GM18499 (cell line): ENCODE measurements at regions not wholly inside any gene's neighbourhood (a gene's known extent, or its start where the extent isn't known, plus 50 kb on each side); places are given as distances from the start of the nearest gene placed in this dataset.

Source experiments
- ATAC-seq: cut with Tn5 transposase; IDR thresholded peaks from one replicate; pipeline ENCODE4 v1.9.1; 2021; ENCODE audit warnings: moderate number of reproducible peaks; ENCODE audit not compliant: insufficient read depth, unreplicated experiment

DNA sequence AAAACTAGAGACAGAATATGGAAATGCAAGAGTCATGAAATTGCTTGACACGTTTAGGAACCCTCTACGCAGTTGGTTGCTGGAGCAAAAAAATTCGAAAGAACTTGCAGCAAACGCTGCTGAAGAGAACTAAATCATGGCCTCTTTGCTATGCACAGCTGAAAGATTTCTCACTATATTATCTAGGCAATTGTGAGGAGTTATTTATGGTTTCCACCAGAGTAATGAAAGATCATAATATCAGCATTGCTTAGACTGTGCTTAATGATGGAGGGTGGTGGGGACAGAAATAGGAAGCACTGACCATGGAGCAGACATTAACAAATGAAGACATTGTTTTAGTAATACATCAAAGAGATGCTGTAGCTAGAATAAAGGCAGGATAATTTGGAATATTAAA lies 593.4 kb upstream of the ZNF717 start:
- no peak for ATAC-seq

DNA sequence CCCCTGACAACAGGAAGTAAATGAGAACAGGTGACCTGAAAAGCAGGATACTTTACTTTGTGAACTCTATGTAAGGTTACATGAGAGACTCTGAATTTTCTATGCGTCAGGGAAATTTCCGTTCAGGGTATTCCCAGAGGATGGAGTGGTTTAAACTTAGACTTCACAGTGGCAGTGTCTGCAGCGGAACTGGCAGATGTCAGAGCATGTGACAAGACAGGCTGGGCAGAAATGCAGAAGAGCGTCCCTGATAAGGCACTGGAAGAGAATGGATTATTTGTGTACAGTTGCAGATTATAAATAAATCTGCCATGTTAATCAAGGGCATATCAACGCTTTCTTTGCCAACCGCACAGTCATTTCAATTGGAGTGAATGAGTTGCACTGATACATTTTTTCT lies 598.4 kb upstream of the ZNF717 start:
- ATAC-seq: no peak

DNA sequence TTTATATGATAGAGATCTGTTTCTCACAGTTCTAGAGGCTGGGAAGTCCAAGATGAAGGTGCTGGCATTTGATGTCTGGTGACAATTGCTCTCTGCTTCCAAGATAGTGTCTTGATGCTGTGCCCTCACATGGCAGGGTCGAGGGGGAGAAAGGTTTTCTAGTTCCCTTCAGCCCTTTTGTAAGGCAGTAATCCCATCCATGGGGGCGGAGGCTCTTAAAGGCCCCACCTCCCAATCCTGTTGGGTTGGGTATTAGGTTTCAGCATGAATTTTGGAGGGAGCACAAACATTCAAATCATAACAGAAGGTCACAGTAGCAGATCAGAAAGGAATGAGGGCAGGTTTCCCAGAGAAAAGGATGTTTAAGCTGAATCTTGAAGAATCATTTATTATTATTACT lies 601.7 kb upstream of the ZNF717 start:
- ATAC-seq: no peak

DNA sequence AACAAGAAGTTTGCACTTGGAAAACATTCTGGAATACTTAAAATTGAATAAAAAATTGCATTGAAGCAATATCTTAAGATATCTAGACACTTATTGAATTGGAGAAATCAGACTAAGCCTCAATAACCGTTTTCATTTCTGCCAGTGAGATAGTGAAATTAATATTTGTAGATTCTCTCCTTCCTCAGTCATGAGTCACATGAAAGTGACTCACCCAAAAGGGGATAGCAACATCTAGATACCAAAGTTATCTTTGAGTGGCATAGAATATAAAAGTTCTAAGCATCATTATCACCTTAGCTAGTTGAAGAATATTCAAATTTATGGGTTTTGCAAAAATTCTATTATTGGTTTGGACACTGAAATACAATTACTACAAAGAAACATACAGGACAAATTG lies 614.8 kb upstream of the ZNF717 start:
- ATAC-seq: no peak

DNA sequence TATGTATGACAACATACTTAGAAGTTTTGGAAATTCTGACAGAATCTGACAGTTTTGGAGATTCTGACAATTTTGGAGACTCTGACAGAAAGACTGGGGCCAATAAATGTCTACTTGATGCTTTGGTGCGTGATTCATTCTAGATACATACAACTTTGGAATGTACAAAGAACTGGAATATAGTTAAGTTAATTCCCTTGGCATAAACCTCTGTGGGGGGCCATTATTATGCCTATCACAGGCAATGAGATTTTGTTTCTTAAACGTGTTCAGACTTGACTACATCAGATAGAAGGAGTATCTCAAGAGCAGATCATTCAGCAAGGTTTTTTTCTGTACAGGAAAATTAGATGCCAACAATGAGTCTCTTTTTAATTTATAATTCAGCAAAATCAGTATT lies 617.6 kb upstream of the ZNF717 start:
- ATAC-seq: no peak

DNA sequence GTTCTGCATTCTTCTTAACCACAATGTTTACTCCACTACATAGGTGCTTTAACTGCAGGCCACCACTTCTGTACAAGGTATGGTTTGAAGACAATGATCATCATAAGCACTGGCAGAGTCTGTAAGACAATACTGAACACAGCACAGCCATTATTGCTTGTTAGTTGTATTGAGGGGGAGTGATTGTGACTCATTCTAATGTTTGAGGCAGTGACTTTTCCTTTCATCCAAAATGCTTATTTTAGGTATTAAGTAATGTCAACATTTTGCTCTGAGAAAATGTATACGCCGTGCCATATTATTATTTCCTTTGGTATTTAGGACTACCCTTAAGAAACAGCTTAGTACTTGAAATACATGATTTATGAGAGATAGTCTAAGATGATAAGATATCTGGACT lies 618.2 kb upstream of the ZNF717 start:
- ATAC-seq: no peak

DNA sequence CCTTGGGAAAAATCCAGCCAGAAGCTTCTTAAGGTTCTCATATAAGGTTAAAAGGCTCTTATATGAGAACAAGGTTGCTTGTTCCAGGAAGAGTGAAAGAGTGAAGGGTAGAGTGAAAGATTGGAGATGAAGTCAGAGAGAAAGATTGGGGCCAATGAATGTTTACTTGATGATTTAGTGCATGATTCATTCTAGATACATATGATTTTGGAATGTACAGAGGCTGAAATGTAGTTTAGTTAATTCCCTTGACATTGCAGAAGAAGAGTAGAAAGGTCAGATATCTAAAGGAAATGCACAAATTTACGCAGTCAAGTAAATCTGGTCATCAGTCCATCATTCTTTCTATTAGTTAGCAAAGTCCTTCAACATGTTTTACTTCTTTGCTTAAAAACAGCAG lies 619.8 kb upstream of the ZNF717 start:
- ATAC-seq: no peak

DNA sequence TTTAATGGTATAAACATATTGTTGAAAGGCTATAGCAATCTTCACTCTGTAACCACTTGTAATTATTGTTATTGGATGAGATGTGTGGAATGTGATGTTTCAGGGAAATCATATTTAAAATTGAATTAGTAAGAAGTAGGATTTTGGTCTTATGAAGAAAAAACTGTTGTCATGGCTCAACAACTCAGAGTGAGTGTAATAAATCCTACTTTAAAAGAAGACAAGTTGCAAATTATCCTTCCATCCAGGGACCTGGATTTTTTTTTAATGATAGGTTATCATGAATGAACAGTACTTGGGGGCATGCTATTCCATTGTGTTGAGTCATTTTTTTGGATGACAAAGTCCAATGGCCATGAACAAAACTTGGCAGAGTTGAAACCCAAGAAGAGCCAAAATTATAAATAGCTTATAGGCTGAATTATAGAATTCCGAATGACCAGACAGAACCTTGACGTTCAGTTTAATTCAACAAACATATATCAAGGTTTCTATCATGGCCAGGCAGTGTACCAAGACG lies 625.5 kb upstream of the ZNF717 start:
- no peak for ATAC-seq

DNA sequence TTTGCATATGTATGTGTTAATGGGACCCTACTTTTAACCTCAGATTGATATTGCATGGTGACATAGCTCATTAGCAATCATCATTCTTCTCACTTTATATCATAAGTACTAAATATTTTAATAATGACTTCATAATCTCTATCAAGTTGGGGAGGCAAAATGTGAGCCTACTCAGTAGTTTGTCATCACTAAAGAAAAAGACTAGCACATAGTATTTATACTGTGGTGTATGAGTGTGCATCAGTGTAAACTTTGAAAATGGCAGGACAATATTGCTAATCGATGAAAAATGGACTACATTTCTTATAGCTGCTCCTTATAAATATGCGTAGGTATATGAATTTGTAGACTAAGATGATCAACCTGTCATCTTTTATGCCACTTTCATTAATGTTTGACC lies 624.5 kb upstream of the ROBO2 start:
- no peak for ATAC-seq

DNA sequence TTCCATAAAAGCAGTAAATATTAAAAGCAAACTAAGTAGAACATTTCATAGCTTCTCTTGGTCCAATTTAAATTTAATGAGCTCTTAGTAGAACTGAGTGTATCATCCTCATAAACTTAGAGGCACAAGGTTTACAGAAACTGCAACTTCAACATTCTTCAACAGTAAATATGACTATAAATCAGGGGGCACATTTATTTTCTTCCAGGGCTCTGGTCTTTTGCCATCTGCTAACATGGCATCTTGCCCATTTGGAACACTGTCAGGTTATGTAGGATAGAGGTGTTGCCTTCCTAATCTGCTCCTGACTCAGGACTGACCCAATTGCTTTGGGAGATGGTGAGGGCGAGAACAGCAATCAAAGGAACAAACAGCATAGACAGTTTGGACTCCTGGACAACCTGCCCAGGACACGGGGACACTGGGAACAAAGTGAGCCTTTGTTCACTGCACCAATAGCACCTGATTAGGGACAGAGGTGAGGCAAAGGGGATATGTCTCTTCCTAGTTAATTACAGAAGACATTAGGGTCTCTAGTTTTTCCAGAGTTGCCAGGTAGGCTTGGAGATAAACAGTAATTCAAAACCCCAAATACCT lies 610.2 kb upstream of the ROBO2 start:
- ATAC-seq: no peak

DNA sequence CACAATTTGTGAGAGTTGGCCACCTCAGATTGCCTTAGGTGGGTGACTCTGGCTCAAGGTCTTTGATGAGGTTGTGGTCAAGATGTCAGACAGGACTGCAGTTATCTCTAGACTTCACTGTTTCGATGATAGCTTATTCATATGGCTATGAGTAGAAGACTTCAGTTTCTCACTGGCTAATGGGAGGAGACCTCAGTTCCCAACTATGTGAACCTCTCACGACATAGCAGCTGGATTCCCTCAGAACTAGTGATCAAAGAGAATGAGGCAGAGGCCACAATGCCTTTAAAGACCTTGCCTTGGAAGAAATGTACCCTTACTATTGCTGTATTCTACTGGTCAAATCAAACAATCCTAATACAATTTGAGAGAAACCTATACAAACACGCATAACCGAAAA lies 607.5 kb upstream of the ROBO2 start:
- no peak for ATAC-seq

DNA sequence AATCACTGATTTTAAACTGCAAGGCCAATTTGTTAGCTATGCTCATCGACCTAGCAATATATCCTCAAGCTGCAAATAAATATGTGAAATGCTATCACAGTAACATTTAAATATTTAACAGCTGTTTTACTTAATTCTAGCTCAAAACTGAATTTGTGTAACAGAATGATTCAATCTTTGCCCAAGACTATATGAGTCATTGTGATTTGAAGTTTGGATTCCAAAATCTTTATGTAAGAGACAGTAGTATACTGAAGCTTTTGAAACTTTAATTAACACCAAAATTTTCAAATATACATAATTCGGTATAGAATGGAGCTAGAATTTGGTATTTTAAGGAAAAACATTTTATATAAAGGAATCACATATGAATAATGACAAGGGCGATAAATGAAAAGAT lies 603.0 kb upstream of the ROBO2 start:
- no peak for ATAC-seq

DNA sequence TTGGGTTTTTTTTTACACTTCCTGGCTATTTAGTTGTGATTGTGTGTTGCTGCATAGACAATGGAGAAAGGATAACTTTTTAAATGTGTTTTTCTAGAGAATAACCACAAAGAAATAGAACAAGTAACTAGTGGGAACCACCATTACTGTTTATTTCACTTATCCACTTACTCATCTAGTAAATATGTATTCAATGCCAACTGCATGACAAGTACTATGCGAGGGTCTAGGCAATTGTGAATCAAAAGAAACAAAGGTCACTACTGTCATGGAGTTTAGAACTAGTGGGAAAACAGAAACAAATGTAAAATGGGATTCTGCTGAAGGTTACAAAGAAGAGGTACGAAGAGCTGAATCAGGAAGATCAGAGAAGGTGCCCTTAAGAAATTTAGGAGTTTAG lies 600.9 kb upstream of the ROBO2 start:
- no peak for ATAC-seq

DNA sequence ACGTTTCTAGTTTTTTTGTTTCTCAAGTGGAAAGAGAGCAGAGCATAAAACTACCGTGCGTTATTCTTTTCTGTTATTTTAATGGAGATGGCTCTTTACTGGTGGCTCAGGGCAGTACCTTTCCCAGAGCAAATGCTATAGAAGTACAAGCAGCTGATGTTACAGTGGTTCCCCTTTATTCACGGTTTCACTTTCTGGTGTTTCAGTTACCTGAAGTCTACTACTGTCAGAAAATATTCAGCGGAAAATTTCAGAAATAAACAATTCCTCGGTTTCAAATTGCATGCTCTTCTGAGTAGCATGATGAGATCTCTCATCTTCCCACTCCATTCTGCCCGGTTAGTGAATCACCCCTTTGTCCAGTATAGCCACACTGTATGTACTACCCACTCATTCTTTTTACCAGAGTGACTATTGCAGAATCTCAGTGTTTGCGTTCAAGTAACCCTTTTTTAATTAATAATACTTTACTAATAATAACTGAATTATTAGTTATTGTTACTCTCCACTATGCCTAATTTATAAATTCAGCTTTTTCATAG lies 597.5 kb upstream of the ROBO2 start:
- ATAC-seq: no peak

DNA sequence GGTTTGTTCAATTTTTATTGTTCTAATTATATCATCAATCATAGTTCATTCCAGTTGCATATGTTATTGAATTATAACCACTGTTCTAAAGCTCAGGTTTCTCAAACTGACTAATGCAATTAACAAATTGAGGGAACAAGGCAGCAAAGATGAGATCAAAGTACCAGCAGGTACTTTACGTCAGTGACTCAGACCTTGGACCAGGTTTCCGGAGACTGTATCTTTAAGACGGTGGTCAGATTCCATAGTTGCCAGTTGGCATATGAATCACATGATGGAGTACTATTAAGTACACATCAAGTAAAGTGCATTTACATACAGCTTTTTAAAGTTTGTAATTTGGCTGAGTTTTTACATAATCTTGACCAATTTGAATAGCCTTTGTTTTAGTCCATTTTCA lies 583.6 kb upstream of the ROBO2 start:
- ATAC-seq: no peak

DNA sequence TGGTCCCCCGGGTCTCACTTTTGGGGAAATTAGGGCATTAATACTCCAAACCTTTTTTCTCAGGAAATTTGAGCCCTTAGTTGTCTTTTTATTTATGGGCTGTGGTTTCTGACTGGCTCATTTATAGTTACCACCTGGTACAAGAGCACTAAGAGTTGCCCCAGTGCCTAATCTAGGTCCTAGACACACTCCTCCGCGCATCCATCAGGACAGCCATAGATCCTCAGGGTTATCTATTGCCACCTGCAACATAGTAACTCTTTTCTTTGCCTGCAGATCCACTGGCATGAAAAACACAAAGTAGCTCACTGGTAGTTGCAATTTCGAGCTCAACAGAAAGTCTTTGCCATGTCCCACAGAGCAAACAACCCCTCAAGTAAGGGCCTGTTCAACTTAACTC lies 576.4 kb upstream of the ROBO2 start:
- ATAC-seq: no peak

DNA sequence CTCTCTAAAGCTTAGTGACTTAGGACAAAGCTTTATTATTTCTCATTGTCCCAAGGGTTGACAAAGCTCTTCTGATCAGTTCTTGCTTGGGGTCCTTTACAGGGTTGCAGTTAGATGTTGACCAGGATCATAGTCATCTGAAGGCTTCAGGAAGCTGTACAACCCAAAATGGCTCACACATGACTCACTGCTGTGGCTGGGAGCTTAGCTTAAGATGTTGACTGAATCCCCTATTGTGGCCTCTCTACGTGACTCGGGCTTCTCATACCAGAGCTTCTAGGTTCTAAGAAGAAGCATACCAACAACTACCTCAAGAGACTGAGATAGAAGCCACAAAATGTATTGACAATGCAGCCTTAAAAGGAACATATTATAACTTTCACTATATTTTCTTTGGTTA lies 569.6 kb upstream of the ROBO2 start:
- no peak for ATAC-seq

DNA sequence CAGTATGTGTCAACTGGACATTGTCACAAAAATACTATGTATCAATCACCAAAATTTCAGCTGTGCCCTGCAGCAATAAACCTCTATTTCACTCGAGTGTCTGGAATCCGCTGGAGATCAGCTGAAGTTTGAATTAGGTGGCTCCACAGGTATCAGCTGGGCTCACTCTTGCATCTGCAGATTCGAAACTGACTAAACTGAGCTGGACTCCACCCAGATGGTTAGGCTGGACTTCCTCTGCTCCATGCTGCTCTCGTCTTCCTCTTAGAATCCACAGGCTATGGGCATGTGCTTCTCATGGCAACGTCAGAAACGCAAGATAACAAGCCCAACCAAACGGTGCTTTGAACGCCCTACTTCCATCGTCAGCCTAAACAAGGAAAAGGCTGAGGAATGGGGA lies 565.3 kb upstream of the ROBO2 start:
- no peak for ATAC-seq

DNA sequence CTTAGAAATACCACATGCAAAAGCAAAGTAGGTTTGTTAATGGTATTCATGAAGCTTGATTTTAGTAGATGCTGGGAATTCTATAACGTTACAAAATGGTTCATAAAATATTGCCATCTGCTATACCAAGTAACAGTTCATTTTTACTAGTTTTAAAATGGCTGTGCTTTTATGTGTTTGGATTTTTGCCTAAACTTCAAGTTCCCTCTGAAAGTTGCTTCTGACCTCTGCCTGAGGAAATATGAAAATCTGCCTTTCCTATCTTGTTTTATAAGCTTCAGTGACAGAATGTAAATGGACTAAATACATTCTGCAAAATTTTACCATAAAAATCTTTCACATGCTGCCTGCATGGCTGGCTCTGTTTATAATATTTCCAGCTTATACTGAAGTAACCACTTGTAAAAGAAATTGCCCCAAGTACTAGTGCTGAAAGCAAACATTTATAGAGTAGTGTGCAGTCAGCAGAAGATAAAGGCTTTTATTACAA lies 560.7 kb upstream of the ROBO2 start:
- ATAC-seq: no peak

DNA sequence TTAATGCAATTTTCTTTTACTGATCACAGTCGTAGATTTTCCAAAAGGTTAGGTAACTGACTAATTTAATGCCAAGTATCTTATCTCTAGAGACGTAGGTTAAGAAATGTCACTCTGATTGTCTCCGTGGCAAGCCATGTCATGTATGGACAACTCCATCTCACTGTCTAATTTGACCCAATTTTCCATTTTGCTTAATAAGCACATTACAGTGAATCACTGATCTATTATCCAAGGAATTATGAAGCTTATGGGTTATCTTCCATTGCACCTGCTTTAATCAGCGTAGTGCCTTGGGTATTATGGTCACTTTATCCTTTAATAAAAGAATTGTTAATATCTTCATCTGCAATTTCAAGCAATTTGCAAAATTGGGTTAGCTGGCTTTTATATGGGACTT lies 557.4 kb upstream of the ROBO2 start:
- no peak for ATAC-seq

DNA sequence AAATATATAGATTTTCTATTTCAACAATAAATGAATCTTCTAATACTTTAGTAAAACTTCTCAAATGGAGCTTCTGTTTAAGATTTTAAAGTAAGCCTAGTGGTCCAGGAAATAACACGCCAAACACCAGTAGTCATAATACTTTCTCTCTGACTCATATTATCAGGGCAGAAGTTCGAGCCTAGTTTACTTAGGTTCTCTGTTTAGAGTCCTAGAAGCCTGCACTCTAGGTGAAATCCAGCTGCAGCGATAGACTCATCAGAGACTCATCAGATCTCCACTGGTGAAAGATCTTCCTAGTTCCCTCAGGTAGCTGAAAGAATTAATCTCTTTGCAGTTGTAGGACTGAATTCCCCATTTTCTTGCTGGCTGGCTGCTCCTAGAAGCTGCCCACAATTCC lies 552.5 kb upstream of the ROBO2 start:
- no peak for ATAC-seq

DNA sequence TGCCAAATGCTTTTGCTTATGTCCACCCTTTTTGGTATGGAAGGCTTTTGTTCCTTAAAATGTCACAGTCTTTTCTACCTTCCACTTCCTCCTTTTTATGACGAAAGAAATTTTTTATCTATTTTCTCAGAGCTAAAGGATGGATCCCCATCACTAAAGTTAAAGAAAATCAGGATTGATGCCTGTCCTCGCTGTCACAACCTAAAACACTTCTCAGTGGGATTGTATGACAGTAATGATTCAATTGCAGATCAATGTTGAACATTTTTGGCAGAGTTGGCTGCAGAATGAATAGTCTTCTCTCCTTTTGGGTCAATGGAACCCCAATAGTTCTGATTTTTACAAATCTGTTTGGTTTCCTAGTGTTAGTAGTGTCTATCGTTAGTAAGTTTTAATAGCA lies 549.8 kb upstream of the ROBO2 start:
- ATAC-seq: no peak
